RPMI8226 (cell line): ENCODE measurements at regions not wholly inside any gene's neighbourhood (a gene's known extent, or its start where the extent isn't known, plus 50 kb on each side); places are given as distances from the start of the nearest gene placed in this dataset.

Experiments used
- DNase-seq: peaks from one replicate; pipeline ENCODE4 v3.0.0-alpha.2; 2015

- no peak for DNase-seq
These were observed 66.1 kb upstream of the TBCA start for GRCh38 chr5:77842243-77842642.

- DNase-seq: no peak
These were observed 65.5 kb upstream of the TBCA start for GRCh38 chr5:77841616-77842015.

DNA sequence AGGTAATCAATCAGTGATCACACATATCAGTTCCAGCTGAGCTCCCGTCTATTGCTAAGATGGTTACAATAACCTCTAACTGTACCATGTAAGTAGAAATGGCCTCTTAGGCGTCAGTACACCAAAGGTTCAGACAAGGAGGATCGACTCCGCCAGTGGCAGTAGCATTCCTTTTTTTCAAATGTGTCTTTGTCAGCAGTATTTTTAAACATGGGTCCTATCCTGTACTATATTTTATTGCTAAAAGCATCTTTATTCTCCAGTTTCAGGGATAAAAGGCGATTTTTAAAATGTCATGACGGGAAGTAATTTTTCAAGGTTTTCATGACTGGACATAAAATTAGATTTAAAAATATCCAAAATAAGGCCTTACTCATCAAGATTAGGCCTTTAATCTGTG is 64.8 kb upstream of the TBCA start:
- DNase-seq: no peak

DNA sequence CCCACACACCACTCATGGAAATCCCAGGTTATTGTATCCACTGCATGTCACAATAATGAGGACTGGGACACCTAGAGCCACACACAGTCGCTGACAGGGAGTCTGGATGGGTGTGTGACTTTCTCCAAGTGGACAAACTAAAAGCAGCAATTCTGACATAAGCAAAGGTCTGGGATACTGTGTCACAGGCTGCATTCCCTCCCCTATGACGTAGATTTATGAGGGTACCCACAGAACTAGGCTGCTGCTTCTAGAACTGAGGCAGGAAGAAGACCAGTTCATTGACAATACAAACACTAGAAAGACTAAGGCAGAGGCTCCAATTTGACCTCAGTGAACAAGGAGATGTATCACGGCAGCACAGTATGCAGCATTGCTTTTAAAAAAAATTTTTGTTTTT is 63.6 kb upstream of the TBCA start:
- no peak for DNase-seq

- no peak for DNase-seq
These were observed 56.8 kb upstream of the TBCA start for GRCh38 chr5:77832938-77833337.

DNA sequence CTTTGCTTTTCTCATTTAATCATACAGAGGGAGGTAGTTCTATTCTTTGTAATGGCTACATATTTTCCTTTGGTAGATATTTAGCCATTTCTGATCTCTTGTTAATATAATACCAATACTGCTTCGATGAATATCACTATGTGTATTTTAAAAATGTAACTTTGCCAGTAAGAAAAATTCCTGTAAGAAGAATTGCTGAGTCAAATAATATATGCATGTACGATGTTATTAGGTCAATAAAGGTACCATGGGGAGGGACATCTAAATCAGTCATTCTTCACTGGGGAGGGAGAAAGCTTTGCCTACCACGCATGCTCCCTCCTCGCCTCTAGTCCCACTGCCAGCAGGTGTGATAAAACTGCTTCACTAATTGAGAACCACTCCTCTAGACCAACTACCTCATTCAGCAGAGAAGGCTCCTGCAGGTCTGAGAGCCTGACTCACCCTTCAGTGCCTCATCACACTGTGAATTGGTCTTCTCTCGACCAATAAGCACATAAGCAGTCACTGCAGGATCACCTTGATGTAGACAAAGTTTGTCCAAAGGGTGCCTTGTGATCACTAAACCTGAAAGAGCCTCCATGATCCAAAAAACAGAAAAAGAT is 56.1 kb upstream of the TBCA start:
- DNase-seq: no peak

DNA sequence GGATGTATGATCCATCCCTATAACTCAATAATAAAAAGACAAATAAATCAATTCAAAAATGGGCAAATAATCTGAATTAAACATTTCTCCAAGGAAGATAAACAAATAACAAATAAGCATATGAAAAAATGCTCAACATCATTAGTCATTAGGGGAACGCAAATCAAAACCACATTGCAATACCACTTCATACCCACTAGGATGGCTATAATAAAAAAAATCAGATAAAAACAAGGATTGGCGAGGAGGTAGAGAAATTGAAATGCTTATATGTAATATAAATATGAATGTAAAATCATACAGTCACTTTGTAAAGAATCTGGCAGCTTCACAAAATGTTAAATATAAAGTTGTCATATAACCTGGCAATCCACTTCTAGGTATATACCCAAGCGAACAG is 52.3 kb upstream of the TBCA start:
- no peak for DNase-seq
